HG02798 (cell line): ENCODE measurements at regions not wholly inside any gene's neighbourhood (a gene's known extent, or its start where the extent isn't known, plus 50 kb on each side); places are given as distances from the start of the nearest gene placed in this dataset.

Experiments
- ATAC-seq: cut with Tn5 transposase; IDR thresholded peaks from one replicate; pipeline ENCODE4 v1.9.1; 2021; ENCODE audit warnings: mild to moderate bottlenecking; ENCODE audit not compliant: unreplicated experiment, poor library complexity

GRCh38 chr13:106145997-106146864 is 389.2 kb downstream of the EFNB2 start:
- ATAC-seq, result no peak

- no peak for ATAC-seq
Measured at GRCh38 chr13:106145070-106145469, 390.4 kb downstream of the EFNB2 start.

- no peak for ATAC-seq
Measured at GRCh38 chr13:106143930-106144709, 391.3 kb downstream of the EFNB2 start.

GRCh38 chr13:106143392-106143791 is 392.1 kb downstream of the EFNB2 start:
- ATAC-seq, result no peak

GRCh38 chr13:106140476-106140875 is 395.0 kb downstream of the EFNB2 start:
- no peak for ATAC-seq

- ATAC-seq, result no peak
Measured at GRCh38 chr13:106139942-106140341, 395.5 kb downstream of the EFNB2 start.

- no peak for ATAC-seq
Measured at GRCh38 chr13:106139377-106139776, 396.1 kb downstream of the EFNB2 start.

GRCh38 chr13:106138620-106139019 is 396.8 kb downstream of the EFNB2 start:
- ATAC-seq, result no peak

GRCh38 chr13:106133025-106133424 is 402.4 kb downstream of the EFNB2 start:
- no peak for ATAC-seq

GRCh38 chr13:106132216-106132615 is 403.2 kb downstream of the EFNB2 start:
- no peak for ATAC-seq

- no peak for ATAC-seq
Measured at GRCh38 chr13:106129993-106130392, 405.5 kb downstream of the EFNB2 start.

- no peak for ATAC-seq
Measured at GRCh38 chr13:106129273-106129672, 406.2 kb downstream of the EFNB2 start.

- no peak for ATAC-seq
Measured at GRCh38 chr13:106122234-106122633, 413.2 kb downstream of the EFNB2 start.

GRCh38 chr13:106121173-106121754 is 414.2 kb downstream of the EFNB2 start:
- no peak for ATAC-seq

GRCh38 chr13:106118996-106119395 is 416.5 kb downstream of the EFNB2 start:
- ATAC-seq, result no peak

- no peak for ATAC-seq
Measured at GRCh38 chr13:106118050-106118449, 417.4 kb downstream of the EFNB2 start.

GRCh38 chr13:106117640-106118039 is 417.8 kb downstream of the EFNB2 start:
- ATAC-seq, result no peak

- ATAC-seq, result no peak
Measured at GRCh38 chr13:106117035-106117434, 418.4 kb downstream of the EFNB2 start.

- ATAC-seq, result no peak
Measured at GRCh38 chr13:106115081-106115480, 420.4 kb downstream of the EFNB2 start.

- ATAC-seq, result no peak
Measured at GRCh38 chr13:106113796-106114195, 421.7 kb downstream of the EFNB2 start.

- ATAC-seq, result no peak
Measured at GRCh38 chr13:106112191-106112590, 423.3 kb downstream of the EFNB2 start.
